ENCODE measurements at regions not wholly inside any gene's neighbourhood (a gene's known extent, or its start where the extent isn't known, plus 50 kb on each side); places are given as distances from the start of the nearest gene placed in this dataset.

DNA sequence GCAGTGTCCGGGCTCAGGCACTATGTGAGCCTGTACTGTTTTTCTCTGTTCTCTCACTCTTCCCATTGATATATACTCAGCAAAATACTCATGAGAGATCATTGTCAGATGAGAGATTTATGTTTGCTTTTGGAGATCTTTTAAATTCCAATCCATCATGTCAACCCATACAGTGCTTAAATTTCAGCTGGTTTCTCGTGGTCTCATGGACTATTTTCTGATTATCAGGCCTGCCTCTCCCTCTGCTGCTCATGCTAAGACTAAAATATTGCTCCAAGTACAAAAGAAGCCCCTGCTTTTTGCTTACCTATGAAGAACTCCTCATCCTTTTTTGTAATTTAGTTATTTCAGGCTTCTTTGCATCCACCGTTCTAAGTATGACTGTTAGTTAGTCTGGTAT lies 547.2 kb downstream of the KCNJ2 start (continued):
- TF ChIP-seq, protein P1, sequence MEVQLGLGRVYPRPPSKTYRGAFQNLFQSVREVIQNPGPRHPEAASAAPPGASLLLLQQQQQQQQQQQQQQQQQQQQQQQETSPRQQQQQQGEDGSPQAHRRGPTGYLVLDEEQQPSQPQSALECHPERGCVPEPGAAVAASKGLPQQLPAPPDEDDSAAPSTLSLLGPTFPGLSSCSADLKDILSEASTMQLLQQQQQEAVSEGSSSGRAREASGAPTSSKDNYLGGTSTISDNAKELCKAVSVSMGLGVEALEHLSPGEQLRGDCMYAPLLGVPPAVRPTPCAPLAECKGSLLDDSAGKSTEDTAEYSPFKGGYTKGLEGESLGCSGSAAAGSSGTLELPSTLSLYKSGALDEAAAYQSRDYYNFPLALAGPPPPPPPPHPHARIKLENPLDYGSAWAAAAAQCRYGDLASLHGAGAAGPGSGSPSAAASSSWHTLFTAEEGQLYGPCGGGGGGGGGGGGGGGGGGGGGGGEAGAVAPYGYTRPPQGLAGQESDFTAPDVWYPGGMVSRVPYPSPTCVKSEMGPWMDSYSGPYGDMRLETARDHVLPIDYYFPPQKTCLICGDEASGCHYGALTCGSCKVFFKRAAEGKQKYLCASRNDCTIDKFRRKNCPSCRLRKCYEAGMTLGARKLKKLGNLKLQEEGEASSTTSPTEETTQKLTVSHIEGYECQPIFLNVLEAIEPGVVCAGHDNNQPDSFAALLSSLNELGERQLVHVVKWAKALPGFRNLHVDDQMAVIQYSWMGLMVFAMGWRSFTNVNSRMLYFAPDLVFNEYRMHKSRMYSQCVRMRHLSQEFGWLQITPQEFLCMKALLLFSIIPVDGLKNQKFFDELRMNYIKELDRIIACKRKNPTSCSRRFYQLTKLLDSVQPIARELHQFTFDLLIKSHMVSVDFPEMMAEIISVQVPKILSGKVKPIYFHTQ (CRISPR knock-in tag; IDR thresholded peaks at IDR 0.05): no peak
- no peak for TF ChIP-seq OVOL2 (CRISPR knock-in tag; IDR thresholded peaks at IDR 0.05; ENCODE audit: borderline replicate concordance)

DNA sequence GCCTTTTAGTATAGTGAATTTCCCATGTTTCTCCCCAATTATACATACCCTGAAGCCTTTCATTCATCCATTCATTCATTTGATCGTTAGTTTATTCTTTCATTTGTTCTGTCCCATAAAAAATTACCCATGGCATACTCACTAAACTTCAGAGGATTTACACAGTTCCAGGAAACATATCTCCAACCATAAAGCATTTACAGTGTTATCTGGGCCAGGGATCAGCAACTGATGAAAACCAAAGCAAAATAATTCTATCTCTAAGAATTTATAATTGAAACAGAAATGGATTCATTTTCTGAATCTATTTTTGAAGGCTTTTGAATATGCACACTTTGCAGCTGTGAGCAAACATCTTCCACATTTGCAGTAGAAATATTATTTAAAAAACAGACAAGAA lies 547.7 kb downstream of the KCNJ2 start:
- Mint-ChIP-seq H3K4me1 (no peaks in the 10 kb centered on the region), H3K36me3 (no peaks in the 10 kb centered on the region), H3K4me3 (no peak overlapping the region), H3K27me3 (ENCODE audit: low read depth) (no peaks in the 10 kb centered on the region), H3K9me3 (peaks cover 9% of the 10 kb centered on the region), H3K27ac (no peak overlapping the region)
- ATAC-seq: no peak
- no peak for DNase-seq (ENCODE audit: low spot score)
- POLR2A ChIA-PET: no interaction called here
- CTCF ChIA-PET: no interaction called here
- TF ChIP-seq, protein P2, sequence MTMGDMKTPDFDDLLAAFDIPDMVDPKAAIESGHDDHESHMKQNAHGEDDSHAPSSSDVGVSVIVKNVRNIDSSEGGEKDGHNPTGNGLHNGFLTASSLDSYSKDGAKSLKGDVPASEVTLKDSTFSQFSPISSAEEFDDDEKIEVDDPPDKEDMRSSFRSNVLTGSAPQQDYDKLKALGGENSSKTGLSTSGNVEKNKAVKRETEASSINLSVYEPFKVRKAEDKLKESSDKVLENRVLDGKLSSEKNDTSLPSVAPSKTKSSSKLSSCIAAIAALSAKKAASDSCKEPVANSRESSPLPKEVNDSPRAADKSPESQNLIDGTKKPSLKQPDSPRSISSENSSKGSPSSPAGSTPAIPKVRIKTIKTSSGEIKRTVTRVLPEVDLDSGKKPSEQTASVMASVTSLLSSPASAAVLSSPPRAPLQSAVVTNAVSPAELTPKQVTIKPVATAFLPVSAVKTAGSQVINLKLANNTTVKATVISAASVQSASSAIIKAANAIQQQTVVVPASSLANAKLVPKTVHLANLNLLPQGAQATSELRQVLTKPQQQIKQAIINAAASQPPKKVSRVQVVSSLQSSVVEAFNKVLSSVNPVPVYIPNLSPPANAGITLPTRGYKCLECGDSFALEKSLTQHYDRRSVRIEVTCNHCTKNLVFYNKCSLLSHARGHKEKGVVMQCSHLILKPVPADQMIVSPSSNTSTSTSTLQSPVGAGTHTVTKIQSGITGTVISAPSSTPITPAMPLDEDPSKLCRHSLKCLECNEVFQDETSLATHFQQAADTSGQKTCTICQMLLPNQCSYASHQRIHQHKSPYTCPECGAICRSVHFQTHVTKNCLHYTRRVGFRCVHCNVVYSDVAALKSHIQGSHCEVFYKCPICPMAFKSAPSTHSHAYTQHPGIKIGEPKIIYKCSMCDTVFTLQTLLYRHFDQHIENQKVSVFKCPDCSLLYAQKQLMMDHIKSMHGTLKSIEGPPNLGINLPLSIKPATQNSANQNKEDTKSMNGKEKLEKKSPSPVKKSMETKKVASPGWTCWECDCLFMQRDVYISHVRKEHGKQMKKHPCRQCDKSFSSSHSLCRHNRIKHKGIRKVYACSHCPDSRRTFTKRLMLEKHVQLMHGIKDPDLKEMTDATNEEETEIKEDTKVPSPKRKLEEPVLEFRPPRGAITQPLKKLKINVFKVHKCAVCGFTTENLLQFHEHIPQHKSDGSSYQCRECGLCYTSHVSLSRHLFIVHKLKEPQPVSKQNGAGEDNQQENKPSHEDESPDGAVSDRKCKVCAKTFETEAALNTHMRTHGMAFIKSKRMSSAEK (CRISPR knock-in tag; IDR thresholded peaks at IDR 0.05; ENCODE audit: borderline replicate concordance): no peak
- TF ChIP-seq TEAD1 (CRISPR knock-in tag; IDR thresholded peaks at IDR 0.05) (no peak), FOXJ3 (CRISPR knock-in tag; IDR thresholded peaks at IDR 0.05; ENCODE audit: borderline replicate concordance) (no peak), IRF2 (CRISPR knock-in tag; IDR thresholded peaks at IDR 0.05; ENCODE audit: borderline replicate concordance, low read depth) (no peak), NR1H2 (CRISPR knock-in tag; IDR thresholded peaks at IDR 0.05) (no peak), SOX15 (CRISPR knock-in tag; IDR thresholded peaks at IDR 0.05) (no peak), USF1 (CRISPR knock-in tag; IDR thresholded peaks at IDR 0.05) (no peak), PRDM15 (CRISPR knock-in tag; IDR thresholded peaks at IDR 0.05) (no peak), ESRRA (CRISPR knock-in tag; IDR thresholded peaks at IDR 0.05; ENCODE audit: borderline replicate concordance) (no peak), FOXP1 (CRISPR knock-in tag; IDR thresholded peaks at IDR 0.05; ENCODE audit: borderline replicate concordance) (no peak), TP53 (CRISPR knock-in tag; IDR thresholded peaks at IDR 0.05) (no peak), KAT7 (CRISPR knock-in tag; IDR thresholded peaks at IDR 0.05; ENCODE audit: borderline replicate concordance) (no peak), PRRX2 (CRISPR knock-in tag; IDR thresholded peaks at IDR 0.05) (no peak), MYBL2 (CRISPR knock-in tag; IDR thresholded peaks at IDR 0.05) (no peak)
- TF ChIP-seq, protein P3, sequence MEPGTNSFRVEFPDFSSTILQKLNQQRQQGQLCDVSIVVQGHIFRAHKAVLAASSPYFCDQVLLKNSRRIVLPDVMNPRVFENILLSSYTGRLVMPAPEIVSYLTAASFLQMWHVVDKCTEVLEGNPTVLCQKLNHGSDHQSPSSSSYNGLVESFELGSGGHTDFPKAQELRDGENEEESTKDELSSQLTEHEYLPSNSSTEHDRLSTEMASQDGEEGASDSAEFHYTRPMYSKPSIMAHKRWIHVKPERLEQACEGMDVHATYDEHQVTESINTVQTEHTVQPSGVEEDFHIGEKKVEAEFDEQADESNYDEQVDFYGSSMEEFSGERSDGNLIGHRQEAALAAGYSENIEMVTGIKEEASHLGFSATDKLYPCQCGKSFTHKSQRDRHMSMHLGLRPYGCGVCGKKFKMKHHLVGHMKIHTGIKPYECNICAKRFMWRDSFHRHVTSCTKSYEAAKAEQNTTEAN (CRISPR knock-in tag; IDR thresholded peaks at IDR 0.05): no peak
- TF ChIP-seq, protein P4, sequence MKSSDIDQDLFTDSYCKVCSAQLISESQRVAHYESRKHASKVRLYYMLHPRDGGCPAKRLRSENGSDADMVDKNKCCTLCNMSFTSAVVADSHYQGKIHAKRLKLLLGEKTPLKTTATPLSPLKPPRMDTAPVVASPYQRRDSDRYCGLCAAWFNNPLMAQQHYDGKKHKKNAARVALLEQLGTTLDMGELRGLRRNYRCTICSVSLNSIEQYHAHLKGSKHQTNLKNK (CRISPR knock-in tag; IDR thresholded peaks at IDR 0.05): no peak
- TF ChIP-seq, protein P5, sequence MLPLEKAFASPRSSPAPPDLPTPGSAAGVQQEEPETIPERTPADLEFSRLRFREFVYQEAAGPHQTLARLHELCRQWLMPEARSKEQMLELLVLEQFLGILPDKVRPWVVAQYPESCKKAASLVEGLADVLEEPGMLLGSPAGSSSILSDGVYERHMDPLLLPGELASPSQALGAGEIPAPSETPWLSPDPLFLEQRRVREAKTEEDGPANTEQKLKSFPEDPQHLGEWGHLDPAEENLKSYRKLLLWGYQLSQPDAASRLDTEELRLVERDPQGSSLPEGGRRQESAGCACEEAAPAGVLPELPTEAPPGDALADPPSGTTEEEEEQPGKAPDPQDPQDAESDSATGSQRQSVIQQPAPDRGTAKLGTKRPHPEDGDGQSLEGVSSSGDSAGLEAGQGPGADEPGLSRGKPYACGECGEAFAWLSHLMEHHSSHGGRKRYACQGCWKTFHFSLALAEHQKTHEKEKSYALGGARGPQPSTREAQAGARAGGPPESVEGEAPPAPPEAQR (CRISPR knock-in tag; IDR thresholded peaks at IDR 0.05): no peak
